Activated CD4-positive, alpha-beta T cell treated with anti-CD3 and anti-CD28 coated beads, Interleukin-2, amount 10 ng/mL, durations not matched to agents 24 days and 14 days (primary cell): ENCODE measurements at regions not wholly inside any gene's neighbourhood (a gene's known extent, or its start where the extent isn't known, plus 50 kb on each side); places are given as distances from the start of the nearest gene placed in this dataset.

ENCODE experiments used
- DNase-seq: peaks from one replicate; pipeline ENCODE4 v3.0.0; 2022
- H3K27ac Mint-ChIP-seq: one replicate; pipeline ENCODE4 v1.8.0; 2022; ENCODE audit warnings: mild to moderate bottlenecking, mixed read lengths
- H3K27me3 Mint-ChIP-seq: one replicate; pipeline ENCODE4 v1.8.0; 2022; ENCODE audit warnings: mixed read lengths
- H3K36me3 Mint-ChIP-seq: one replicate; pipeline ENCODE4 v1.8.0; 2022; ENCODE audit warnings: low read depth, mild to moderate bottlenecking, mixed read lengths
- H3K4me1 Mint-ChIP-seq: one replicate; pipeline ENCODE4 v1.8.0; 2021; ENCODE audit warnings: mixed read lengths
- H3K4me3 Mint-ChIP-seq: one replicate; pipeline ENCODE4 v1.8.0; 2022; ENCODE audit warnings: mild to moderate bottlenecking, moderate library complexity, mixed read lengths
- H3K9me3 Mint-ChIP-seq: one replicate; pipeline ENCODE4 v1.8.0; 2021; ENCODE audit warnings: mixed read lengths
- intact Hi-C: fragments of 100-400 bp; cut with micrococcal nuclease; formaldehyde crosslinking; loops from one replicate; pipeline ENCODE4 v1.15.1; 2023

DNA sequence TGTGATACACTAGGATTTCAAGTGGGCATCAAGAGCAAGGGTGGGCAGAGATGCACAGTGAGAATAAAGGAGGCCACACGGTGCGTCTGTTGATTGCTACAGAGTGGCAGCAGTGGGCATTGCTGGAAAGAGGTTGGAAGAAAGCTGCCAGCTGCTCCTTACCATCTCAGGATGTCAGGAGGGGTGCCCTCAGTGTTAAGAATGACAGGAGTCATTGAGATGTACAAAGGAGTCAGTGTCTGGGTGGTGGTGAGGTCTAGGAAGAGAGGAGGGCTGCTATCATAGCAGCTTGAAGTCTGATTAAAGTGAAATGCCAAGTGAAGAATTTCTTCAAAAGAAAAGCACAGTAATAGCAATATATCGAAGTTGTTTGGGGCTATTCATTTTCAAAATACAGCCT is 992.7 kb downstream of the TTLL7 start:
- H3K36me3 Mint-ChIP-seq, result no peaks in the 10 kb centered on the region
- DNase-seq, result no peak
- H3K9me3 Mint-ChIP-seq, result no peaks in the 10 kb centered on the region
- H3K27ac Mint-ChIP-seq, result no peak overlapping the region
- no peaks in the 10 kb centered on the region for H3K4me1 Mint-ChIP-seq
- intact Hi-C loops, result no loop called here
- H3K4me3 Mint-ChIP-seq, result no peak overlapping the region
- H3K27me3 Mint-ChIP-seq, result peaks cover 2% of the 10 kb centered on the region

GRCh38 chr1:83000286-83000685 is 998.6 kb downstream of the TTLL7 start:
- Mint-ChIP-seq H3K4me1 (no peaks in the 10 kb centered on the region), H3K27ac (no peak overlapping the region), H3K9me3 (no peaks in the 10 kb centered on the region), H3K27me3 (no peaks in the 10 kb centered on the region), H3K36me3 (no peaks in the 10 kb centered on the region), H3K4me3 (no peak overlapping the region)
- intact Hi-C loops, result no loop called here
- DNase-seq, result no peak

DNA sequence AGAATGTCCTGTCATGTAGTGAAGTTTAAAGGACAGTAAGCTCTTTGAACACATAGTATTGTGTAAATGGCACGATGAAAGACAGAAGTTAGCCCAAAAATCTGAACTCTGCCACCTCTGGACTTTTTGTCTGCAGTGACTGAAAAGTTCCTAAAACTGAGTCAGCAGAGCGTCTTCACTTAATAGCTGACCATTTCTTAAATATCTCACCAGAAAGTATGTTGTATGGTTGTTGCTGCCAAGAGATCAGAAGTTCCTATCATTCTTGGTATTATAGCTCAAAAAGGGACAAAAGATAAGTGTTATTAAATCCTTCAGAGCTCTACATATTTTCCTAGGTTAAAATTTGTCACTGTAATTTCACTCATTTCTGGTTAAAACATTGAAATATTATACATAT is 1003.0 kb downstream of the TTLL7 start:
- no peak for DNase-seq
- Mint-ChIP-seq H3K27ac (no peak overlapping the region), H3K27me3 (no peaks in the 10 kb centered on the region), H3K4me3 (no peak overlapping the region), H3K4me1 (no peaks in the 10 kb centered on the region), H3K9me3 (no peaks in the 10 kb centered on the region), H3K36me3 (no peaks in the 10 kb centered on the region)
- intact Hi-C loops, result no loop called here

GRCh38 chr1:82994616-82995263 is 1004.2 kb downstream of the TTLL7 start:
- H3K36me3 Mint-ChIP-seq, result no peaks in the 10 kb centered on the region
- intact Hi-C loops, result no loop called here
- no peaks in the 10 kb centered on the region for H3K9me3 Mint-ChIP-seq
- no peaks in the 10 kb centered on the region for H3K4me1 Mint-ChIP-seq
- DNase-seq, result no peak
- no peaks in the 10 kb centered on the region for H3K27me3 Mint-ChIP-seq
- H3K27ac Mint-ChIP-seq, result no peak overlapping the region
- H3K4me3 Mint-ChIP-seq, result no peak overlapping the region

DNA sequence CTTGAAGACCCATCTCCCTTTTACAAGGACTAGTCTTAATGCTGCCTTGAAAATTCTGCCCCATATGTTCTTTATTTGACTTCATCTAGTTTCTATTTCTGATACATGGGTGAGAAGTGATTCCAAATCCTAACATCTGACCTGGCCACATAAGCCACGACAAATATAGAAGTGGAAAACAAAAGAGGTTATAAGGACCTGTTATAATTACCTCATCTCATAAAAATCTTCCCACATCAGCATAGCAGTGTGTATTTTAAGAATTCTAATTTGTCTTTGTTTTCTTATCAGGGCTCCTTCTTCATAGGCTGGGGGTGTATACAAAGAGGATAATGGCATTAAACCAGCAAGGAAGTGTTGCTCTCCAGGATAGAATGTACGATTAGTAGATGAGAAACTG is 1007.4 kb downstream of the TTLL7 start:
- Mint-ChIP-seq H3K27me3 (no peaks in the 10 kb centered on the region), H3K4me1 (no peaks in the 10 kb centered on the region), H3K27ac (no peak overlapping the region), H3K9me3 (no peaks in the 10 kb centered on the region), H3K36me3 (no peaks in the 10 kb centered on the region), H3K4me3 (no peak overlapping the region)
- intact Hi-C loops, result no loop called here
- DNase-seq, result no peak

DNA sequence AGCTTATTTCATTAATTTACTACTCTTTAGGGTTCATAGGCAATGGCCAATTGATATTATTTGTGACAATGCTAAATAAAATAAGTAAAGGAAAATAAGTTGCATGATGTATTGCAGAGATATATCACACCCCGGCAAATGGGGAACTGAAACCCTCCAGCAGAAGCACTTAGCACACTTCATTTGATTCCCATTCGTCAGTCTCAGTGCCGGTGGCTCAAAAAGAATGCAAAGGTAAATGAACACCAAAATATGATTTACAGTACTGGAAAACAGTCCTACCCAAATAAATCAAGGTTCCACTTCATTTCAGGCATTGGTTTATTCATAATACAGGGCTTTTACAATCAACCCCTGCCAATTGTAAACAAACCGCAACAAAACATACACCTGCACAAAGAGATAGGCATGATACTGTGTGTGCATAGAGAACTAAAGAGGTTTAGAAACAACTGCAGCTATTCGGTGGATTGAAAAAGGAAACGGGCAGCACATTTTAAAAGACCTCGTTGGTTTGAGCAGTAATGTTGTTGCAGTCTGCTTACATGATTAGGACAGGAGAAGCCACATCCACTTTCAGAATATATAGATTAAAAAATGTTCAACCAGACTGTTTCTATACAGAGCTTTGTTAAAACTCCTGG is 1019.2 kb downstream of the TTLL7 start:
- no peak overlapping the region for H3K4me3 Mint-ChIP-seq

DNA sequence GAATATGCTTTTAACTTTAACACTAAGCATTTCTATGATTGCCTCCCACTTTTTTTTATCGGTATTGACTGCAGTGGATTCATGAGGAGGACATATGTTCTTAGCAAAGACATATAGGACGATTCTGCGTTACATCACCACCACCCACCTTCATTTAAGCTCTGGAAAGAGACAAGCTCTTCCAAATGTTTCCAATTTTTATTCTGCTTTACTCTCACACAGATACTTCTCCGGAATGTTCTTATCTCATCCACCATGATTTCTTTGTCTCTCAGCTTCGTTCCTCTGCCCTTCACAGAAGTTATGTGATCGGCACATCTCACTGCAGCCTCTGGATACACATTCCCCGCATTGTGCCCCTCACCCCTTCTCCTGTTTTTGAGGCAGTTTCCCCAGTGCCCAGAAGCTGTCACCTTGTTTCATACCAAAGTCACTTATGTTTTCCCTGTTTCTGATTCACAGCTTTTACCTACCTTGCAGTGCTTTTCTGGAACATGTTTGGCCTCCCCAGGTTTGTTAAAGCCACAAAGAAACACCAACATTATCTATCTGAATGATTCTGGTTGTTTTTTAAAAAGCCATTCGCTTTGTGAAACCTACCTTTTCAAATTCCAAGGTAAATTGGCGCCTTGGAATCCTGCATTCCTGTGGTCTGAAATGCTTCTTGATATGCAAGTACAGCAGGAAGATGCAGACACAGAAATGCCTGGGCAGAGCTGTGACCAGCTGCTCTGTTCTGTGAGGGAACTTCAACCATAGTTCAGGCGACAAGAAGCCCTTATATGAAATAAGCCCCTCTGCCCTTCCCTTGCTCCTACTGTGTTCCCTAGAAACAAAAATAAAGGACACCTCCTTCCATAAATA is 1020.2 kb downstream of the TTLL7 start:
- no peak for DNase-seq
- Mint-ChIP-seq H3K4me3 (no peak overlapping the region), H3K27me3 (peaks cover 4% of the 10 kb centered on the region), H3K27ac (no peak overlapping the region), H3K36me3 (no peaks in the 10 kb centered on the region), H3K4me1 (no peaks in the 10 kb centered on the region), H3K9me3 (no peaks in the 10 kb centered on the region)
- intact Hi-C loops, result no loop called here

More for the DNA sequence above, 1019.2 kb downstream of the TTLL7 start:
- H3K9me3 Mint-ChIP-seq, result no peaks in the 10 kb centered on the region
- H3K27me3 Mint-ChIP-seq, result peaks cover 4% of the 10 kb centered on the region
- no peak for DNase-seq
- no peak overlapping the region for H3K27ac Mint-ChIP-seq
- no peaks in the 10 kb centered on the region for H3K36me3 Mint-ChIP-seq
- intact Hi-C loops, result no loop called here
- H3K4me1 Mint-ChIP-seq, result no peaks in the 10 kb centered on the region

DNA sequence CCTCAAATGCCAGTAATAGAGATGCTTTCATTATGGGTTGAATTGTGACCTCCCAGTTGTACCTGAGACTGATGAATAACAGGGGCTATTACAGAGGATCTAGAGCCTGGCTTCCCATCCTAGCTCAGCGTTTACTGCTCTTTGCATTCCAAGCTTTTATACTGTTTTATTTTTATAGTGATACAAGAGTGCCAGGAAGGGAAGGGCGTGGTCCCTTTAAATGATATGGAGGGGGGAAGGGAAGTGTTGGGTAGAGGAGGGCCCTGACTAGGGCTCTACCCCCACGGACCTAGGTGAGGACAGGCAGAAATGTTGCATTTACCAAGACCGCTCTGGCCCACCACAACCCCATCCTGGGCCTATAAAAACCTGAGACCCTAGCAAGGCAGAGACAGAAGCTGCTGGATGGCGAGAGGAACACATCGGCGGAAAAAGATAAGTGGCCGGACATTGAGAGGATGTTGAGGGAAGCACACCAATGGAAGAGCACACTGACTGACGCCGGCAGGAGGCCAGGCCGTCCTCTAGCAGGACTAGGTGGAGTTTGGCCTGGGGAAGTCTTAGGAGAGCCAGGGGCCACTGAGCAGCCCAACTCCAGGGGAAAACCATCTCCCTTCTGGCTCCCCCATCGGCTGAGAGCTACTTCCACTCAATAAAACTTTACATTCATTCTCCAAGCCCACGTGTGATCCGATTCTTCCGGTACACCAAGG is 1025.9 kb downstream of the TTLL7 start:
- no peak for DNase-seq
- Mint-ChIP-seq H3K4me1 (no peaks in the 10 kb centered on the region), H3K9me3 (no peaks in the 10 kb centered on the region), H3K36me3 (no peaks in the 10 kb centered on the region), H3K27ac (no peak overlapping the region), H3K4me3 (no peak overlapping the region), H3K27me3 (peaks cover 2% of the 10 kb centered on the region)
- intact Hi-C loops, result no loop called here

GRCh38 chr1:82969340-82969739 is 1029.6 kb downstream of the TTLL7 start:
- no peaks in the 10 kb centered on the region for H3K36me3 Mint-ChIP-seq
- no peaks in the 10 kb centered on the region for H3K9me3 Mint-ChIP-seq
- H3K27ac Mint-ChIP-seq, result no peak overlapping the region
- no peak overlapping the region for H3K4me3 Mint-ChIP-seq
- no peaks in the 10 kb centered on the region for H3K4me1 Mint-ChIP-seq
- no peaks in the 10 kb centered on the region for H3K27me3 Mint-ChIP-seq
- intact Hi-C loops, result no loop called here
- no peak for DNase-seq

- no peaks in the 10 kb centered on the region for H3K4me1 Mint-ChIP-seq
- DNase-seq, result no peak
- H3K4me3 Mint-ChIP-seq, result no peak overlapping the region
- intact Hi-C loops, result no loop called here
- no peaks in the 10 kb centered on the region for H3K9me3 Mint-ChIP-seq
- H3K27me3 Mint-ChIP-seq, result no peaks in the 10 kb centered on the region
- no peak overlapping the region for H3K27ac Mint-ChIP-seq
- no peaks in the 10 kb centered on the region for H3K36me3 Mint-ChIP-seq
Measured at GRCh38 chr1:82962658-82963057, 1036.3 kb downstream of the TTLL7 start.

- no peaks in the 10 kb centered on the region for H3K4me1 Mint-ChIP-seq
- no peaks in the 10 kb centered on the region for H3K27me3 Mint-ChIP-seq
- no peak overlapping the region for H3K27ac Mint-ChIP-seq
- intact Hi-C loops, result no loop called here
- H3K9me3 Mint-ChIP-seq, result no peaks in the 10 kb centered on the region
- H3K36me3 Mint-ChIP-seq, result no peaks in the 10 kb centered on the region
- no peak for DNase-seq
- no peak overlapping the region for H3K4me3 Mint-ChIP-seq
Measured at GRCh38 chr1:82950606-82951200, 1048.2 kb downstream of the TTLL7 start.

- Mint-ChIP-seq H3K9me3 (no peaks in the 10 kb centered on the region), H3K4me3 (no peak overlapping the region), H3K27ac (no peak overlapping the region), H3K27me3 (no peaks in the 10 kb centered on the region), H3K36me3 (no peaks in the 10 kb centered on the region), H3K4me1 (no peaks in the 10 kb centered on the region)
- intact Hi-C loops, result no loop called here
- no peak for DNase-seq
Measured at GRCh38 chr1:82948386-82948785, 1050.5 kb downstream of the TTLL7 start.

DNA sequence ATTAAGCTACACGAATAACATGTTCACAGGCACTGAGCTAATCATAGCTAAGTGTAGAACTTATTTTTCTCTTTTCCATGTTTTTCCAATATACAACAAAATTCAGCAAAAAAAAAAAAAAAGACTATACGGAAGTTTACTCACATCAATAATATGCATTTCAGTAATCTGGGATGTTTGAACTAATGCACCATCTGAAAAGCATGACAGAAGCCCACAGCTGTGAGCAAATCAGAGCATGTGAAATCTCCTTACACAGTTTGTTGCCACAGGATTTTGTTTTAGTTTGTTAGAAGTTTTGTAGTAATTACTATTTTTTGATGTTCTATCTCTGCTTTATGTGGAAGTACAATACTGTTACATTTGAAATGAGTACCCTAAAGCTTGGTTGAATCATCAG is 1051.7 kb downstream of the TTLL7 start:
- H3K27me3 Mint-ChIP-seq, result no peaks in the 10 kb centered on the region
- intact Hi-C loops, result no loop called here
- no peaks in the 10 kb centered on the region for H3K4me1 Mint-ChIP-seq
- no peak for DNase-seq
- no peak overlapping the region for H3K4me3 Mint-ChIP-seq
- no peak overlapping the region for H3K27ac Mint-ChIP-seq
- no peaks in the 10 kb centered on the region for H3K9me3 Mint-ChIP-seq
- H3K36me3 Mint-ChIP-seq, result no peaks in the 10 kb centered on the region
